Gastroesophageal sphincter (tissue), 4 donors: ENCODE measurements at regions not wholly inside any gene's neighbourhood (a gene's known extent, or its start where the extent isn't known, plus 50 kb on each side); places are given as distances from the start of the nearest gene placed in this dataset.
"Not testable (repeated sequence)": the region's sequence is repeated elsewhere in the genome, so short reads cannot be mapped to it uniquely, and the experiment has no call there.

Experiments used
- ATAC-seq: fragments of 150-250 bp; one replicate; pipeline ENCODE4 v1.9.1; 2016; ENCODE audit warnings: mild to moderate bottlenecking, moderate library complexity
- H3K27ac ChIP-seq, 4 donors: fragments of 200-600 bp; sonication (generic) in 3 of 4; 1 replicate in 3 of 4; 2 replicates in 1 of 4; pipeline ENCODE4 v1.5.1; 2016 to 2019
- H3K27me3 ChIP-seq: fragments of 200-600 bp; sonication (generic); one replicate; pipeline ENCODE4 v1.5.1; 2019
- H3K36me3 ChIP-seq, 2 donors: fragments of 200-600 bp; sonication (generic); one replicate each; pipeline ENCODE4 v1.5.1; 2019; ENCODE audit warnings: control low read depth in 1 of 2
- H3K4me1 ChIP-seq, 3 donors: fragments of 200-600 bp; sonication (generic); 1 replicate in 2 of 3; 2 replicates in 1 of 3; pipeline ENCODE4 v1.5.1; 2016 to 2019; ENCODE audit warnings: control low read depth in 2 of 3
- H3K4me3 ChIP-seq, 2 donors: fragments of 200-600 bp; sonication (generic); one replicate each; pipeline ENCODE4 v1.5.1; 2019; ENCODE audit warnings: mild to moderate bottlenecking in 1 of 2, moderate library complexity in 1 of 2
- H3K9me3 ChIP-seq, 3 donors: fragments of 200-600 bp; sonication (generic); one replicate each; pipeline ENCODE4 v1.5.1; 2017 to 2019; ENCODE audit warnings: control low read depth in 2 of 3
- CTCF ChIP-seq, 4 experiments: fragments of 200-600 bp in 2 of 4; fragments of 450-650 bp in 2 of 4; sonication (generic) in 1 of 4; IDR thresholded peaks; one replicate each; pipeline ENCODE4 v1.5.1; 2017 to 2019; ENCODE audit warnings: antibody characterized with exemption in 4 of 4, mild to moderate bottlenecking in 2 of 4, moderate library complexity in 2 of 4
- EP300 ChIP-seq: sonication (generic); formaldehyde crosslinking; IDR thresholded peaks from one replicate; pipeline ENCODE4 v1.6.1; 2017; ENCODE audit warnings: antibody characterized with exemption, mild to moderate bottlenecking
- POLR2A ChIP-seq, 2 donors: fragments of 450-650 bp; IDR thresholded peaks; one replicate each; pipeline ENCODE4 v1.6.1; 2017; ENCODE audit warnings: antibody characterized with exemption in 2 of 2, mild to moderate bottlenecking in 2 of 2, moderate library complexity in 1 of 2
- POLR2AphosphoS5 ChIP-seq: sonication (generic); formaldehyde crosslinking; IDR thresholded peaks from one replicate; pipeline ENCODE4 v1.6.1; 2017; ENCODE audit warnings: antibody characterized with exemption
- WGBS, 2 donors: methylation state at CpG; one replicate each; pipeline ENCODE4 v1.1.5; 2018; ENCODE audit warnings: low coverage in 1 of 2; 5-methylcytosine and 5-hydroxymethylcytosine counted together

GRCh38 chr4:31748382-31748781, 1028.2 kb downstream of the PCDH7 start:
- Histone ChIP-seq H3K36me3 (no peaks in the 10 kb centered on the region), H3K27me3 (no peaks in the 10 kb centered on the region), H3K4me3 (no peak overlapping the region), H3K4me1 (no peaks in the 10 kb centered on the region), H3K9me3 (no peaks in the 10 kb centered on the region), H3K27ac (no peak overlapping the region)
- TF ChIP-seq CTCF (IDR thresholded peaks at IDR 0.05) (no peak), POLR2AphosphoS5 (no peak), POLR2A (IDR thresholded peaks at IDR 0.05) (no peak), EP300 (no peak)
- no peak for ATAC-seq
- WGBS, 2 donors, result 100% methylated on average over 1 of the region's 3 CpGs; no CpG with 5 or more reads in 1 of the 2 donors

- H3K27me3 ChIP-seq, H3K4me1 ChIP-seq, H3K27ac ChIP-seq, ATAC-seq, H3K36me3 ChIP-seq, H3K4me3 ChIP-seq, H3K9me3 ChIP-seq: not testable (repeated sequence)
- 100% methylated on average over 2 of the region's 2 CpGs; no CpG with 5 or more reads in 1 of the 2 donors for WGBS, 2 donors
Observed at GRCh38 chr4:31750581-31750980, 1030.4 kb downstream of the PCDH7 start.

GRCh38 chr4:31755751-31756150, 1035.6 kb downstream of the PCDH7 start:
- Histone ChIP-seq H3K9me3 (no peaks in the 10 kb centered on the region), H3K4me3 (no peak overlapping the region), H3K27me3 (no peaks in the 10 kb centered on the region), H3K27ac (no peak overlapping the region), H3K4me1 (no peaks in the 10 kb centered on the region), H3K36me3 (no peaks in the 10 kb centered on the region)
- no peak for ATAC-seq
- TF ChIP-seq POLR2A (IDR thresholded peaks at IDR 0.05) (no peak), POLR2AphosphoS5 (no peak), CTCF (IDR thresholded peaks at IDR 0.05) (no peak), EP300 (no peak)
- 66 to 75% methylated on average over 4 of the region's 4 CpGs for WGBS, 2 donors

GRCh38 chr4:31768756-31769155, 1048.6 kb downstream of the PCDH7 start:
- Histone ChIP-seq H3K4me1 (no peaks in the 10 kb centered on the region), H3K27me3 (no peaks in the 10 kb centered on the region), H3K36me3 (no peaks in the 10 kb centered on the region), H3K9me3 (no peaks in the 10 kb centered on the region), H3K27ac (no peak overlapping the region), H3K4me3 (no peak overlapping the region)
- ATAC-seq, result no peak
- TF ChIP-seq EP300, result no peak
- TF ChIP-seq POLR2AphosphoS5, result no peak
- TF ChIP-seq POLR2A (IDR thresholded peaks at IDR 0.05), result no peak
- no peak for TF ChIP-seq CTCF (IDR thresholded peaks at IDR 0.05)

DNA sequence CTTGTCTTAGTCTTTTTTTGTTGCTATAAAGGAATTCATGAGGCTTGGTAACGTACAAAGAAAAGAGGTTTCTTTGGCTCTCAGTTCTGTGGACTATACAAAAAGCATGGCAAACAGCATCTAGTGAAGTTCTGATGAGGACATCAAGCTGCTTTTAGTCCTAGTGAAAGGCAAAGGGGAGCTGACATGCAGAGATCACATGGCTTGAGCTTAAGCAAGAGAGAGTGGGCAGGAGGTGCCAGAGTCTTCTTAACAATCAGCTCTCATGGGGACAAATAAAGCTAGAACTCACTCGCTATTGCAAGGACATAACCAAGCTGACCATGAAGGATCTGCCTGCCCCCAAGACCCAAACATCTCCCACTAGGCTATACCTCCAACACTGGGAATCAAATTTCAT, 1063.1 kb downstream of the PCDH7 start:
- Histone ChIP-seq H3K27ac (no peak overlapping the region), H3K9me3 (no peaks in the 10 kb centered on the region), H3K4me3 (no peak overlapping the region), H3K27me3 (no peaks in the 10 kb centered on the region), H3K36me3 (no peaks in the 10 kb centered on the region), H3K4me1 (no peaks in the 10 kb centered on the region)
- 86 to 92% methylated on average over 2 of the region's 2 CpGs for WGBS, 2 donors
- no peak for ATAC-seq
- TF ChIP-seq CTCF (IDR thresholded peaks at IDR 0.05), result no peak
- no peak for TF ChIP-seq EP300
- no peak for TF ChIP-seq POLR2A (IDR thresholded peaks at IDR 0.05)
- TF ChIP-seq POLR2AphosphoS5, result no peak

DNA sequence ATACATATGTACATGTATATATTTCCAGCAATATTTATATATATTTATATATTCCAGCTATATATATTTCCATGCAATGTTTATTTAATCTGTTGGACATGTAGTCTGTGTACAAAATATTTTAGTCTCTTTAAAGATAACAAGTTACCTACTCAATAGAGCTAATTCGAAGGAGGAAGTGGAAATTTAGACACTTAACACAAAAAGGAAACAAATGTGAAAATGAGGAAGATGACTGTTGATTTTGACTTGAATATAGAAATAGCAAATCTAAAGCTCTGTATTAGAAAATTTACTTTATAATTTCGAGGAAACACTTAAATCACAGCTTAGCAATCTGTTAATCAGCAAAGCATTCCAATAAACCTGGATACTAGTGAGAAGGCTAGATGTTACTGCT, 1064.4 kb downstream of the PCDH7 start:
- TF ChIP-seq POLR2A (IDR thresholded peaks at IDR 0.05), result no peak
- TF ChIP-seq CTCF (IDR thresholded peaks at IDR 0.05), result no peak
- no peak for TF ChIP-seq POLR2AphosphoS5
- no peak for TF ChIP-seq EP300
- Histone ChIP-seq H3K4me3 (no peak overlapping the region), H3K27me3 (no peaks in the 10 kb centered on the region), H3K36me3 (no peaks in the 10 kb centered on the region), H3K9me3 (no peaks in the 10 kb centered on the region), H3K4me1 (no peaks in the 10 kb centered on the region), H3K27ac (no peak overlapping the region)
- WGBS, 2 donors, result 34 to 71% methylated on average over 2 of the region's 2 CpGs
- no peak for ATAC-seq
